GM18505 (cell line): ENCODE measurements at regions not wholly inside any gene's neighbourhood (a gene's known extent, or its start where the extent isn't known, plus 50 kb on each side); places are given as distances from the start of the nearest gene placed in this dataset.
A peak's percentile ranks its signal among the peaks of the same experiment; 100 is the strongest.

Source experiments
- ATAC-seq: cut with Tn5 transposase; IDR thresholded peaks from one replicate; pipeline ENCODE4 v1.9.1; 2021; ENCODE audit not compliant: unreplicated experiment
- POLR2A ChIP-seq: IDR thresholded peaks from 4 replicates; pipeline ENCODE4 v1.6.1; 2011; ENCODE audit warnings: borderline replicate concordance; ENCODE audit not compliant: insufficient read depth, insufficient read length; ENCODE audit errors: extremely low read depth

GRCh38 chr3:118001380-118001779 lies 1033.3 kb downstream of the IGSF11 start:
- ATAC-seq = no peak
- no peak for TF ChIP-seq POLR2A

GRCh38 chr3:118011910-118012309 lies 1022.7 kb downstream of the IGSF11 start:
- no peak for ATAC-seq
- no peak for TF ChIP-seq POLR2A

DNA sequence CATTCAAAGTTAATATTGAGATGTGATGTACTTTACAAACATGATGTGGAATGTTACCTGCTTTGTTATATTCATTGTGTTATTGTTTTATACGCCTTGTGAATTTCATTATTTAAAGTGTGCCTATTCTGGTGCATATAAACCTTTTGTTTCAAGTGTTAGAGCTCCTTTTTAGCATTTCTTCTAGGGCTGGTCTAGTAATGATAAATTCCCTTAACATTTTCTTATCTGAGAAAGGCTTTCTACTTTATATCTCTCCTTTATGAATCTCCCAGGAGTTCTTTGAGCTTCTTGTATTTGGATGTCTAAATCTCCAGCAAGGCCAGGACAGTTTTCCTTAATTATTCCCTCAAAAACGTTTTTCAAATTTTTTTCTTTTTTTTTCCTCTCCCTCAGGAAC lies 1005.6 kb downstream of the IGSF11 start:
- no peak for ATAC-seq
- TF ChIP-seq POLR2A = no peak

DNA sequence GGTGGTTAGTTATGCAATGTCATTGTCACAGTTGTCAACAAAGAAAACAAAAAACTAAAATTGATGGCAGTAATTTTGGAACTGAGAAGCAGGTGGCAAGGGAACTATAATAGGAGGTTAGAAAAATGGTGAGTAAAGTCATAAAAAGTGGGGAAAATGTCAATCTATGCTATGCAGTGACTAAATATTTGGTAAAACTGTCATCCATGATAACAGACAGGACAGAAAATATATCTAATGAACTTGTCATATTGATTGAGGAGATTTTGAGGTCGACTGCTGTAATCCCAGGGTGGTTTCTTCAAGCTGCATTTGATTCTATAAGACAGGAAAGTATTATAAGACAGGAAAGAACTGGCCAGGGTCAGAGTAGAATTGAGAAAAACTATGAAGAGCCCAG lies 998.4 kb downstream of the IGSF11 start:
- ATAC-seq = no peak

DNA sequence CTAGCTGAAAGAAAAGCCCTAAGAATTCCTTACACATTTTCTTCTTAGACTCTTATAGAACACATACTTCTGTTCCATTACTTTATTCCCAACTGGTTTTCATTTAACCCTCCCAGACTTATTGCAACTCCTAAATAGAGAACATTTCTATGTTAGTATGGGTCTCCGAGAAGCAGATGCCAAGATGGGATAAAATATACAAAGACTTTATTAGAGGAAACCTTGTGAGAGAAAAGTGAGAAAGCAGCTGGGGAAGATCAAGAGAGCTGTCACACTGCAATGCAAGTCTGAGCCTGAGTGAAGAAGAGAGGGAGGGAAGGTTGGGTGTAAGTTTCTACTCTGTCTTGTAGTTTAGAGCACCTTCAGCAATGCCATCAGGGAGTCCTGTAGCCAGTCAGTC lies 979.3 kb downstream of the IGSF11 start:
- no peak for ATAC-seq
- no peak for TF ChIP-seq POLR2A

More for the DNA sequence above, 998.4 kb downstream of the IGSF11 start:
- no peak for TF ChIP-seq POLR2A

DNA sequence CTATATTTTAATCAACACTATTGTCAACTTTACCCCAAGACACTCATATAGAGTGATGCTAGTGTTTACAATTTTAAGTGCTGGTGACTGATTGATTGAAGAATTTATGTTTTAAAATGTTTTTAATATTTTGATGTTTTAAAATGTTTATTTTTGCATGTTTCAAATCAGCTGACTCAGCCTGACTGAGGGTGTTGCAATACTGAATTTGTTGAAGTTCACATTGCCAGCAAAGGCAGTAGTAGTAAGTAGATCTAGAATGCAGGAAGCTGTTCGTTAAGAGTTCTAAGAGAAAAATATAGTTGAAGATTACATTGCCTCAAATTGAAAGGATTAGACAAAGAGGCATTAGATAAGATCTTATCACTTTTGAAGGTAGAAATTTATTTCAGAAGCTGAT lies 977.6 kb downstream of the IGSF11 start:
- no peak for TF ChIP-seq POLR2A
- ATAC-seq = no peak

DNA sequence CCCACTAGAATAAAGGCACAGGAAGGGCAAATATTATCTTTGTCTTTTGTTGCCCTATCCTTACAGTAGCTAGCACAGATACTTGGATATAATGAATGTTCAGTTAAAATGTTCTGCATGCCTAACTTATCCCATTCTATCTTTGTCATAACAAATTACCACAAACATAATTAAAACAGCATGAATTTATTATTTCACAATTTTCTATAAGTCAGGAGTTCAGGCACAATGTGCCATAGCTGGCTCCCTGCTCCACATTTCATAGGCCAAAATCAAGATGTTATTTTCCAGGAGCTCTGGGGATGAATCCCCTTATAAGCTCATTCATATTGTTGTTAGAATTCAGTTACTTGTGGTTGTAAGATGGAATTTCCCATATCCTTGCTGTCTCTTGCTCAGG lies 975.5 kb downstream of the IGSF11 start:
- ATAC-seq = no peak
- no peak for TF ChIP-seq POLR2A

- no peak for ATAC-seq
- TF ChIP-seq POLR2A = no peak
These were observed 967.2 kb downstream of the IGSF11 start for GRCh38 chr3:118067439-118067838.

GRCh38 chr3:118075873-118076272 lies 958.8 kb downstream of the IGSF11 start:
- no peak for TF ChIP-seq POLR2A
- no peak for ATAC-seq

DNA sequence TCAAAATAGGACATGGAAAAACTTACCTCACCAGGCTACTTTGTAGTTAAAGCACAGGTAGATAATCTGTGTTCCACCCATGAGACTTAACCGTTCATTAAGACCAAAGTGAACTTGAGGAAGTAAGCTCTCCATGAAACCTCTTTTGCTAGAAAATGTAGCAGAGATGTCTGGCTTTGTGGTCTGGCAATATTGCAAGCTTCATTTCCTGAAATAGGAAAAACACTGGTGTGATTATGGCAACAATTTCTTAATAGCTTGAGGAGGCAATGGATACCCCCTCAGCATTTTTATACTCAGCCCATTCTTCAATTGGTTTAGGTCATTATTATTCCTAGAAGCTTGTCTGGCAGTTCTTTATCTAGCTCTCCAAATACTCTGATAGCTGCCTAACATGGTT lies 957.3 kb downstream of the IGSF11 start:
- TF ChIP-seq POLR2A = no peak
- no peak for ATAC-seq

- no peak for TF ChIP-seq POLR2A
- no peak for ATAC-seq
These were observed 953.8 kb downstream of the IGSF11 start for GRCh38 chr3:118080889-118081288.

- no peak for ATAC-seq
- no peak for TF ChIP-seq POLR2A
These were observed 946.0 kb downstream of the IGSF11 start for GRCh38 chr3:118088696-118089095.

- no peak for TF ChIP-seq POLR2A
- no peak for ATAC-seq
These were observed 945.1 kb downstream of the IGSF11 start for GRCh38 chr3:118089563-118089962.

GRCh38 chr3:118097226-118097625 lies 937.4 kb downstream of the IGSF11 start:
- ATAC-seq = no peak
- TF ChIP-seq POLR2A = no peak

DNA sequence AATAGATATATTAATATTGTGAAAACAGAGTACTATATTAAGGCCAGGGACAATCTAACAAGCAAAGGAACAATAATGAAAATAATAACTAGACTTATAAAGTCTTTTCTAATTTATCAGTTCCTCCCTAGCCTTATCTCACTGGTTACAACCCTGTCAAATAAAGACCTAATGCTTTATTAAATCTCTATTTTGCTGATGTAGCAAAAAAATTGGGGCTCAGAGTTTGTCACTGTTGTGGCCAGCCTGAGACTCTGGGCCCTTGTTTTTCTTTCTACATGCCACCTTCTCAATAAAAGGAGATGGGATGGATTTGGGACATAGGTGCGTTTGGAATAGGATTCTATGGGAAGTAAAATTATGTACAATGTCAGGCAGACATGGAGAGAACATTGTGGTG lies 937.0 kb downstream of the IGSF11 start:
- no peak for ATAC-seq
- no peak for TF ChIP-seq POLR2A

DNA sequence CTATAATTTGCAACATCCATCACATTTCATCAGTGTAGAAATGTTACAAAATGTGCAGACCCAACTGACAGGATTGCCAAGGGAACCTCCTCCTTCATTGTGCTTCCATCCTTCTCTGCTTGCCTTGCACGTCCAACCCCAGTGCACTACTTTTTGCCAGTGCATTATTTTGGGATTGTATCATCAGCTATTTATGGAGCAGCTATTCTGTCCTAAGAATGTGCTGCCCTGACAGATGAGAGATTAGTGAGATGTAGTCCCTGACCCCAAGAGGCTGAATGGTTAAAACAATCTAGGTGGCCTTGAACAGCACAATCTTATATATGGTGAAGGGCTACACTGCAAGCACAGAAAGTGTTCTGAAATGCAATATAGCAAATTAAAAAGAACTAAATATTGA lies 935.8 kb downstream of the IGSF11 start:
- TF ChIP-seq POLR2A = no peak
- ATAC-seq = no peak

- TF ChIP-seq POLR2A = no peak
- ATAC-seq = no peak
These were observed 932.8 kb downstream of the IGSF11 start for GRCh38 chr3:118101891-118102290.

GRCh38 chr3:118102737-118103136 lies 931.9 kb downstream of the IGSF11 start:
- peak; percentile 53 for ATAC-seq
- no peak for TF ChIP-seq POLR2A
